ENCODE measurements at regions not wholly inside any gene's neighbourhood (a gene's known extent, or its start where the extent isn't known, plus 50 kb on each side); places are given as distances from the start of the nearest gene placed in this dataset.

GRCh38 chr3:178907081-178907480 is 164.5 kb downstream of the ZMAT3 start:
- ATAC-seq (ENCODE audit: low read depth) (no peak), DNase-seq (no peak)
- TF ChIP-seq BHLHE40 (IDR thresholded peaks at IDR 0.05; ENCODE audit: low read depth, low read length) (no peak), CEBPB (IDR thresholded peaks at IDR 0.05; ENCODE audit: low read depth, low read length) (no peak), ELK1 (IDR thresholded peaks at IDR 0.05; ENCODE audit: borderline replicate concordance, low read depth, low read length) (no peak), MAZ (IDR thresholded peaks at IDR 0.05; ENCODE audit: borderline replicate concordance, low read depth, low read length) (no peak), USF2 (IDR thresholded peaks at IDR 0.05; ENCODE audit: low read depth, low read length) (no peak), RAD21 (IDR thresholded peaks at IDR 0.05; ENCODE audit: low read length) (no peak), MXI1 (IDR thresholded peaks at IDR 0.05; ENCODE audit: borderline replicate concordance, low read depth, low read length) (no peak), RFX5 (IDR thresholded peaks at IDR 0.05; ENCODE audit: low read depth, low read length) (no peak), FOS (IDR thresholded peaks at IDR 0.05; ENCODE audit: low read depth, low read length) (no peak)
- H3K27ac ChIP-seq (ENCODE audit: insufficient read depth, low read length), result no peak overlapping the region
- no peak overlapping the region for H3K9ac ChIP-seq (ENCODE audit: low read depth, low read length)
- WGBS, 2 experiments (ENCODE audit: extremely low coverage in 2 of 2, insufficient read length in 1 of 2), result 20% methylated on average over 1 of the region's 1 CpG; no CpG with 5 or more reads in 1 of the 2 experiments
- no peak overlapping the region for H3K4ac ChIP-seq (ENCODE audit: low read depth, low read length)
- H4K91ac ChIP-seq (ENCODE audit: insufficient read depth, low read depth, low read length), result no peak overlapping the region
- H4K8ac ChIP-seq (ENCODE audit: low read depth in 2 of 2, low read length in 2 of 2), result no peak overlapping the region
- in situ Hi-C loops (cut with MboI; ENCODE audit: low sequenced_read_pairs), result no loop called here
- no peaks in the 10 kb centered on the region for H3K27me3 ChIP-seq (ENCODE audit: control insufficient read depth, insufficient read depth, low read length)
- no peak overlapping the region for H3K18ac ChIP-seq (ENCODE audit: low read depth, low read length)
- H2BK120ac ChIP-seq (ENCODE audit: low read depth, low read length), result no peak overlapping the region
- no peak overlapping the region for H3K4me2 ChIP-seq (ENCODE audit: low read depth, low read length)
- H2BK5ac ChIP-seq (ENCODE audit: low read depth, low read length, poor library complexity, severe bottlenecking), result no peak overlapping the region
- H2BK15ac ChIP-seq (ENCODE audit: low read depth, low read length), result no peak overlapping the region
- H3K56ac ChIP-seq (ENCODE audit: extremely low read depth, insufficient read depth, low read length), result no peak overlapping the region
- dilution Hi-C loops (cut with HindIII; ENCODE audit: low sequenced_read_pairs, unreplicated experiment), result no loop called here
- H2BK20ac ChIP-seq (ENCODE audit: low read depth, low read length), result no peak overlapping the region
- H3K36me3 ChIP-seq (ENCODE audit: control insufficient read depth, insufficient read depth, low read length), result no peaks in the 10 kb centered on the region
- H2AFZ ChIP-seq (replicated peaks; ENCODE audit: low read length, poor library complexity), result no peak overlapping the region
- CTCF ChIA-PET, result no interaction called here
- no peak overlapping the region for H3K4me3 ChIP-seq (ENCODE audit: insufficient read depth, low read depth, low read length)
- no peak overlapping the region for H2AK5ac ChIP-seq (ENCODE audit: low read depth, low read length)
- H3K79me1 ChIP-seq (ENCODE audit: low read depth in 1 of 2, low read length in 2 of 2), result no peaks in the 10 kb centered on the region
- H4K5ac ChIP-seq (ENCODE audit: low read depth, low read length), result no peak overlapping the region
- no peaks in the 10 kb centered on the region for H4K20me1 ChIP-seq (ENCODE audit: insufficient read depth, low read length)
- no peaks in the 10 kb centered on the region for H3K4me1 ChIP-seq (ENCODE audit: control insufficient read depth, insufficient read depth, low read length)
- H3K9me1 ChIP-seq (ENCODE audit: insufficient read depth, low read length), result no peaks in the 10 kb centered on the region
- POLR2A ChIA-PET (ENCODE audit: unreplicated experiment), result interaction anchor here (1.0 kb wide), 1 partner anchor 24 kb away, joined by 3 read pairs; no protein-coding TSS in a partner anchor
- no TSS peak for BruUV-seq (replicated peaks)
- H3K23ac ChIP-seq (ENCODE audit: low read depth, low read length), result no peak overlapping the region
- no peaks in the 10 kb centered on the region for H3K9me3 ChIP-seq (ENCODE audit: control insufficient read depth, insufficient read depth, low read length)
- H3K14ac ChIP-seq (replicated peaks; ENCODE audit: low read depth, low read length), result no peak overlapping the region
- intact Hi-C loops (cut with micrococcal nuclease), result no loop called here
- H2AK9ac ChIP-seq (replicated peaks; ENCODE audit: low read depth, low read length, poor library complexity), result no peak overlapping the region

Data from IMR-90 (cell line).